ENCODE measurements at regions not wholly inside any gene's neighbourhood (a gene's known extent, or its start where the extent isn't known, plus 50 kb on each side); places are given as distances from the start of the nearest gene placed in this dataset.

GRCh38 chr15:37788767-37789396 is 145.6 kb upstream of the TMCO5A start:
- DNase-seq (ENCODE audit: low read depth, low spot score) = no peak
- H3K4me3 ChIP-seq (ENCODE audit: low read depth, low read length) = no peak overlapping the region
- TF ChIP-seq CTCF (IDR thresholded peaks at IDR 0.05; ENCODE audit: low read depth, low read length) = no peak
- in situ Hi-C loops (cut with HindIII; ENCODE audit: low sequenced_read_pairs) = no loop called here

GRCh38 chr15:37789397-37789786 is 145.0 kb upstream of the TMCO5A start:
- peak; percentile 5 for TF ChIP-seq CTCF (IDR thresholded peaks at IDR 0.05; ENCODE audit: low read depth, low read length)
- peak; percentile 24 for DNase-seq (ENCODE audit: low read depth, low spot score)
- no peak overlapping the region for H3K4me3 ChIP-seq (ENCODE audit: low read depth, low read length)
- in situ Hi-C loops (cut with HindIII; ENCODE audit: low sequenced_read_pairs) = no loop called here

DNA sequence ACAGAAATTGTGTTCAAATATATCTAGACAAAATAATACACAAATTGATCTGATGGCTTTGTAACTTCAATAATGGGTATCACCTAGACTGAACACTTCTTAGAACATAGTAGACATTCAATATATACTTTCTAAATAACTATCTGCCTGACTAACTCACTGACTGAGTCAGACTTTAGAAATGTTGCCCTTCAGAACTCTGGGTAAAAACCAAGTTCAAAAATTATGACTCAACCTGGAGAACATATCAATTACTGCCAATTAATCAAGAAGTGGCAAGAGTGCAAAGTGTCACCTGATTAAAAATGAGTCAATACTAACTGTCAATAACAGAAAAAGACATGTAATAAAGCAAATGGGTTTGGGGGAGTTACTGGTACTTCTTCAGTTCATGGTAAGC is 144.6 kb upstream of the TMCO5A start:
- TF ChIP-seq CTCF (IDR thresholded peaks at IDR 0.05; ENCODE audit: low read depth, low read length) = no peak

GRCh38 chr15:37791693-37792092 is 142.7 kb upstream of the TMCO5A start:
- H3K4me3 ChIP-seq (ENCODE audit: low read depth, low read length) = no peak overlapping the region
- in situ Hi-C loops (cut with HindIII; ENCODE audit: low sequenced_read_pairs) = no loop called here
- no peak for TF ChIP-seq CTCF (IDR thresholded peaks at IDR 0.05; ENCODE audit: low read depth, low read length)
- no peak for DNase-seq (ENCODE audit: low read depth, low spot score)

More for the DNA sequence above, 144.6 kb upstream of the TMCO5A start:
- H3K4me3 ChIP-seq (ENCODE audit: low read depth, low read length) = no peak overlapping the region
- DNase-seq (ENCODE audit: low read depth, low spot score) = peak; percentile 77
- in situ Hi-C loops (cut with HindIII; ENCODE audit: low sequenced_read_pairs) = no loop called here

- no peak for TF ChIP-seq CTCF (IDR thresholded peaks at IDR 0.05; ENCODE audit: low read depth, low read length)
- in situ Hi-C loops (cut with HindIII; ENCODE audit: low sequenced_read_pairs) = no loop called here
- peak; percentile 68 for DNase-seq (ENCODE audit: low read depth, low spot score)
- H3K4me3 ChIP-seq (ENCODE audit: low read depth, low read length) = no peak overlapping the region
These were observed 142.1 kb upstream of the TMCO5A start for GRCh38 chr15:37792351-37792750.

DNA sequence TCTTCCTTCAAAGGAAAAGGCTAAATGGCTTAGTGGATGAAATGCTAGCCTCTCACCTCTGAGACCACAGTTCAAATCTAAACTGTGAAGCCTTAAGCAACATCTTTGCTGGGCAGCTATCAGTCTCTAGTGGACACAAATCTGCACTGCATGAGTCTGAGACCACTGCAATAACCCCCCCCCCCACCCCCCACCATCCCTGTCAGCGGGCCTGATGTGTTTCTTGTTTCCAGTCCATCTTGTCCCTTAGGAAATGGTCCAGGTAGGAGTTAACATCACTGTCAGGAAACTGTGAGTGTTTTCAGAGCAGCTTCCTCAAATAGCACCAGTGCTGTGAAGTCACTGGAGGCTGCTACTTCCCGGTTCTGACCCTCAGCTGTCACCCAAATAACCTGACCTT is 140.6 kb upstream of the TMCO5A start:
- no peak overlapping the region for H3K4me3 ChIP-seq (ENCODE audit: low read depth, low read length)
- in situ Hi-C loops (cut with HindIII; ENCODE audit: low sequenced_read_pairs) = no loop called here
- no peak for DNase-seq (ENCODE audit: low read depth, low spot score)
- peak; percentile 45 for TF ChIP-seq CTCF (IDR thresholded peaks at IDR 0.05; ENCODE audit: low read depth, low read length)

Measured in astrocyte of the spinal cord (primary cell).